ENCODE measurements at regions not wholly inside any gene's neighbourhood (a gene's known extent, or its start where the extent isn't known, plus 50 kb on each side); places are given as distances from the start of the nearest gene placed in this dataset.

DNA sequence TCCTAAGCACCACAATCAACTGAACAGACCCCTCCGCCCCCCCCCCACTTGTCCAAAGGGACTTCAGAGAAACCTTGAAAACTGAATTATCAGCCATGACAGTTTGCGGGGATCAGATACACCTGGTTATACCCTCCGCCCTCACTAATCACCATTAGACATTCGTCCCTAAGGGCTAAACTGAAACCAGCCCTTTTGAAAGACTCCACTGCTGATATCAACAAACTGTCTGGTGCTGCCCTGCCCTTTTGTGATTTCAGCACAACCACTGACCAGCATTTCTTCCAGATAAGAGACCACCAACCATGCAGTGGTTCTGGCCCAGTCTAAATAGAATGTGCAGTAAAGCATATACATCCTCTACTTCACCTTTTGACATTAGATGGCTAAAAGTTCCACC, 1422.9 kb downstream of the EFNB2 start:
- ATAC-seq = no peak
- H3K36me3 ChIP-seq (ENCODE audit: low read depth) = no peaks in the 10 kb centered on the region
- TF ChIP-seq, protein P1, sequence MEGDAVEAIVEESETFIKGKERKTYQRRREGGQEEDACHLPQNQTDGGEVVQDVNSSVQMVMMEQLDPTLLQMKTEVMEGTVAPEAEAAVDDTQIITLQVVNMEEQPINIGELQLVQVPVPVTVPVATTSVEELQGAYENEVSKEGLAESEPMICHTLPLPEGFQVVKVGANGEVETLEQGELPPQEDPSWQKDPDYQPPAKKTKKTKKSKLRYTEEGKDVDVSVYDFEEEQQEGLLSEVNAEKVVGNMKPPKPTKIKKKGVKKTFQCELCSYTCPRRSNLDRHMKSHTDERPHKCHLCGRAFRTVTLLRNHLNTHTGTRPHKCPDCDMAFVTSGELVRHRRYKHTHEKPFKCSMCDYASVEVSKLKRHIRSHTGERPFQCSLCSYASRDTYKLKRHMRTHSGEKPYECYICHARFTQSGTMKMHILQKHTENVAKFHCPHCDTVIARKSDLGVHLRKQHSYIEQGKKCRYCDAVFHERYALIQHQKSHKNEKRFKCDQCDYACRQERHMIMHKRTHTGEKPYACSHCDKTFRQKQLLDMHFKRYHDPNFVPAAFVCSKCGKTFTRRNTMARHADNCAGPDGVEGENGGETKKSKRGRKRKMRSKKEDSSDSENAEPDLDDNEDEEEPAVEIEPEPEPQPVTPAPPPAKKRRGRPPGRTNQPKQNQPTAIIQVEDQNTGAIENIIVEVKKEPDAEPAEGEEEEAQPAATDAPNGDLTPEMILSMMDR (IDR thresholded peaks at IDR 0.05) = no peak
- no peak for DNase-seq
- peaks cover 2% of the 10 kb centered on the region for H3K9me3 ChIP-seq
- H3K4me3 ChIP-seq = no peak overlapping the region
- no peaks in the 10 kb centered on the region for H3K4me1 ChIP-seq (ENCODE audit: low read depth)
- intact Hi-C loops (cut with DNase I, micrococcal nuclease) = no loop called here

DNA sequence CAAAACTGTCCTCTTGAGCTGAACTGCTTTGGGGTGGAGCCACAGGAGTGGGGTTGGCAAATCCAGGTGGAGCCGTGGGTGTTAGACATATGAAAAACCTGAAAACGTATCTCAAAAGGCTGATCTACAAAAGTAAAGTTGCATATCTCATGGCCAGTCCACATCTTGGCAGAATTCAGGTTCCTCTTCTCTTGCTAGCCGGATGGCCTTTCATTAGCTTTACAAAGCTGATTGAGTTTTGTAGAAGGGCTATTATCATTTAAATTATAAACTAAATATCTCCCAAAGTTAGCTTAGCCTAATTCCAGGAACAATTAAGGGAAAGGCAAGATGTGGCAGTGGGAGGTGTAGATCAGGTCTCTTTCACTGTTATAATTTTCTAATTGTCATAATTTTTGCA, 1427.7 kb downstream of the EFNB2 start:
- TF ChIP-seq, protein P1 (IDR thresholded peaks at IDR 0.05) = no peak
- ATAC-seq (no peak), DNase-seq (no peak)
- no peak overlapping the region for H3K4me3 ChIP-seq
- intact Hi-C loops (cut with DNase I, micrococcal nuclease) = no loop called here
- H3K9me3 ChIP-seq = no peaks in the 10 kb centered on the region
- H3K36me3 ChIP-seq (ENCODE audit: low read depth) = no peaks in the 10 kb centered on the region
- H3K4me1 ChIP-seq (ENCODE audit: low read depth) = no peaks in the 10 kb centered on the region

DNA sequence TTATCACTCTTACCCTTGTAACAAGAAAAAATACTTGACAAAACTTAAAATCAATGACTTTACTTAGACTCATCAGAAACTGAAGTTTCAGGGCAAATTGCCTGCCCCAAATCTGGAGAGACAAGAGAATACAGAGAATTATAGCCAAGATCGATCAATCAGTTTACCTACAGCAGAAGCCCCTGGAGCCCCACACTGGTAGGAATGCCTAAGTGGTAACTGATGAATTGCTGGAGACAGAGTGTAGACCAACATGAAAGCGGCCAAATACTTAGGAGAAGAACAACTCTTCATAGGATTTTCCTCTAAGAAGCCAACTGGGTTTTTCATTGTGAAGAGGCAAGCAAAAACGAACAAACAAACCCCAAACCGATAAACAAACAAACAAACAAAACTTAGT, 1430.0 kb downstream of the EFNB2 start:
- intact Hi-C loops (cut with DNase I, micrococcal nuclease) = no loop called here
- DNase-seq = no peak
- ATAC-seq = no peak
- H3K9me3 ChIP-seq = no peaks in the 10 kb centered on the region
- TF ChIP-seq, protein P1 (IDR thresholded peaks at IDR 0.05) = no peak
- H3K4me3 ChIP-seq = no peak overlapping the region
- no peaks in the 10 kb centered on the region for H3K36me3 ChIP-seq (ENCODE audit: low read depth)
- H3K4me1 ChIP-seq (ENCODE audit: low read depth) = no peaks in the 10 kb centered on the region

DNA sequence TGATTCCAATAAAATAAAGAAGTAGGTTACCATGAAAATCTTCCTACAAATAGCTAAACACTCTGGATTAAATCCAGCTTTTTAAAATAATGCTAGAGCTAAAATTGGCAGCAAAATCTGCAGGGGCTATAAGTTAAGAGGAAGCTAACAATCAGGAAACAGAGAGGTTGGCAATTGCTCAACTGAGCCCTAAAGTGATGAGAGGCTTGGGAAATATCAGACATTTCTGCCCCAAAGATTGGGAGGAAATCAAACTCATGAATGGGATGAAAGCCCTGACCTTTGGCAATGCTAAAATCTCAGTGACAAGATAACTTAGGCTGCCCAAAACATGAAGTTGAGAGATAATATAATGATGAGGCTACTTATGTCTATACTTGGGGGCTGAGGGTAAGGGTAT, 1437.9 kb downstream of the EFNB2 start:
- no peak for DNase-seq
- Histone ChIP-seq H3K9me3 (no peaks in the 10 kb centered on the region), H3K4me3 (no peak overlapping the region), H3K36me3 (ENCODE audit: low read depth) (no peaks in the 10 kb centered on the region), H3K4me1 (ENCODE audit: low read depth) (no peaks in the 10 kb centered on the region)
- TF ChIP-seq, protein P1 (IDR thresholded peaks at IDR 0.05) = no peak
- intact Hi-C loops (cut with DNase I, micrococcal nuclease) = no loop called here
- ATAC-seq = no peak

DNA sequence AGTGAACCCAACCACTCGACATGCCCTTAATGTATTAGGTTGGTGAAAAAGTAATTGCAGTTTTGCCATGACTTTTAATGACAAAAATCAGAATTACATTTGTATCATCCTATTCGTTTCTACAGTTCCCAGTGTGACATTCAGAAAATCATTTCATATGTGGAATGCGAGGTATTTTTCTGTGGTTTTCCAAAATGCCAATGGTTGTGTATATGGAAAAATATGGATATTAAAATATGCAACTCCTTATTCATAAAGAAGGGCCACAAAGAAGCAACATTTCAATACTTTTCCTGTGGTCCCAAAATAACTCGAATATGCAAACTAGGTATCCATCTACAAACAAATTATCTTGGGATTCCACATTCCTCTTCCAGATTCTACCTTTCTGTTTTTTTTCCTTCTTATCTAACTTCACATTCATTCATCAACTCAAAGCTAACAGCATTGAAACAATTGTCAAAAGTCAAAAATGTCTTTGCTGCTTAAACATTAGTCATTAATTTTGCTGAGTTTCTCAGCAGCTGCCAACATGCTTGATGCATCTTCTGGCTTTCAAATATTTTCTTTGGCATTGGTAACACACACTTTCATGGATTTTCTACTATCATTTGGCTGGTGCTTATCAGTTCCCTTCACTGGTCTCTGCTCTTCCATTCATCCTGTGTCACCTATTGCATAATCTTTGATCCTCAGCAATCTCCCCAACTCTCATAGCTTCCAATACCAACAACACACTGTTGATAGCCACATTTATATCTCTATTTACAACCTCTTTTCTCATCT, 1445.4 kb downstream of the EFNB2 start:
- DNase-seq (no peak), ATAC-seq (no peak)
- H3K9me3 ChIP-seq = no peaks in the 10 kb centered on the region
- H3K36me3 ChIP-seq (ENCODE audit: low read depth) = no peaks in the 10 kb centered on the region
- intact Hi-C loops (cut with DNase I, micrococcal nuclease) = no loop called here
- TF ChIP-seq, protein P1 (IDR thresholded peaks at IDR 0.05) = no peak
- no peak overlapping the region for H3K4me3 ChIP-seq
- no peaks in the 10 kb centered on the region for H3K4me1 ChIP-seq (ENCODE audit: low read depth)
